ENCODE measurements at regions not wholly inside any gene's neighbourhood (a gene's known extent, or its start where the extent isn't known, plus 50 kb on each side); places are given as distances from the start of the nearest gene placed in this dataset.

DNA sequence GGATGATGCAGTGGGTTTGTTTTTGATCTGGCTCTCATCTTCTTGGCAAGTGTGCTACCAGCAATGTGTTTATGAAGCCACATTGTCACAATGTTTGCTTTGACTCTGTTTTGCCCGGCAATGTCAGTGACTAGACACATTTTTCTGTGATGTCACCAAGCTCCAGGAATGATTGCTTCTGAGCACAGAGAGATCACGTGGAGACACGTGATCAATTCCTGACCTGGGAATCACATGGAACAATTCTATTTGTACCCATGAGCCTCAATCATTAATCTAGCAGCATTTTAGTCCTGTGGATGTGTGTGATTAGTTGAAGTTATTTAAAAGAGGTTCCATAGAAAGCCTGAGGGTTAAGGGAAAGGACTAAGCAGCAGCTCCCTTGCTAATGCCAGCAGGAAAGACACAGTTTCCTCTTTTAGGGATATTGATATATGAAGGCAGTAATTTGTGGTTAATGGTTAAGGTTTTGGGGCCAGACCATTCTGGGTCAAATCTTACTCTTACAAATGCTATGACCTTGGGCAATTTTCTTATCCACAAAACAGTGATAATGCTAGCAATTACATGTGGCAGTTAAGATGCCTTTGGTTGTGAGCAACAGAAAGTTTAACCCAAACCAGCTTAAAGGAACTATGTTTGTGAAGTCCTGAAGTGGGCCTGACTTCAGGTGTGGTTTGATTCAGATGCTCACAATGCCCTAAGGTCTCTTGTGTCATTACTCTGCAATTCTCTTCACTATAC, 59.0 kb downstream of the FASLG start:
- intact Hi-C loops (cut with micrococcal nuclease), result loop anchor here (2.0 kb wide), 1 partner anchor 109 kb away; no protein-coding TSS in a partner anchor
- Histone ChIP-seq H3K9me3 (replicated peaks) (no peaks in the 10 kb centered on the region), H3K27me3 (ENCODE audit: low read depth) (no peaks in the 10 kb centered on the region), H3K27ac (replicated peaks) (no peak overlapping the region), H3K4me3 (no peak overlapping the region), H3K4me1 (no peaks in the 10 kb centered on the region), H3K36me3 (no peaks in the 10 kb centered on the region)
- DNase-seq, result no peak
- TF ChIP-seq, protein P1, sequence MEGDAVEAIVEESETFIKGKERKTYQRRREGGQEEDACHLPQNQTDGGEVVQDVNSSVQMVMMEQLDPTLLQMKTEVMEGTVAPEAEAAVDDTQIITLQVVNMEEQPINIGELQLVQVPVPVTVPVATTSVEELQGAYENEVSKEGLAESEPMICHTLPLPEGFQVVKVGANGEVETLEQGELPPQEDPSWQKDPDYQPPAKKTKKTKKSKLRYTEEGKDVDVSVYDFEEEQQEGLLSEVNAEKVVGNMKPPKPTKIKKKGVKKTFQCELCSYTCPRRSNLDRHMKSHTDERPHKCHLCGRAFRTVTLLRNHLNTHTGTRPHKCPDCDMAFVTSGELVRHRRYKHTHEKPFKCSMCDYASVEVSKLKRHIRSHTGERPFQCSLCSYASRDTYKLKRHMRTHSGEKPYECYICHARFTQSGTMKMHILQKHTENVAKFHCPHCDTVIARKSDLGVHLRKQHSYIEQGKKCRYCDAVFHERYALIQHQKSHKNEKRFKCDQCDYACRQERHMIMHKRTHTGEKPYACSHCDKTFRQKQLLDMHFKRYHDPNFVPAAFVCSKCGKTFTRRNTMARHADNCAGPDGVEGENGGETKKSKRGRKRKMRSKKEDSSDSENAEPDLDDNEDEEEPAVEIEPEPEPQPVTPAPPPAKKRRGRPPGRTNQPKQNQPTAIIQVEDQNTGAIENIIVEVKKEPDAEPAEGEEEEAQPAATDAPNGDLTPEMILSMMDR (IDR thresholded peaks at IDR 0.05; ENCODE audit: borderline replicate concordance), result no peak

DNA sequence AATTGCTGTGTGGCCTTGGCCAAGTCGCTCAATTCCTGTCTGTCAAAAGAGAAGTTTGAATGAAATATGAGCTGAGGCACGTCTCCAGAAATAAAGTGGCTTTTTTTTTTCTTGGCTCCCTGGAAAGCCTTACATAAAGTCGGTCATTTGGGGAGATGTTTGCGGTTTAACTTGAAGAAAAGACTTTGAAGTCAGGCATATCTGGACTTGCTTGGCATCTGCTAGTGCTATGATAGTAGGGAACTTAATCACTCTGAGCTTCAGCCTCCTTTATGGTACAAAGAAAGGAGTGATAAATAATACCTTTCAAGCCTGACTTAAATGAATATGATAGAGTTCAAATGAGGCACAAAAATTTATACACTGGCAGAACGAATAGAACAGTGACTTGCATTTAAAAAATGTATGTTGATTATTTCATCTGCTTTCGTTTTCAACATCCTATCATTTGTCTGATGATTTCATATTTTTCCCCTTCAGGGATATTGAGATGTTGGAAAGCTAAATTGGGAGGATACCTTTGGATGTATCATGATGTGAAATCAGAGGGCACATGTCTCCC, 60.2 kb downstream of the FASLG start:
- intact Hi-C loops (cut with micrococcal nuclease), result loop anchor here (2.0 kb wide), 1 partner anchor 110 kb away; no protein-coding TSS in a partner anchor
- H3K27ac ChIP-seq (replicated peaks), result no peak overlapping the region
- no peaks in the 10 kb centered on the region for H3K27me3 ChIP-seq (ENCODE audit: low read depth)
- no peaks in the 10 kb centered on the region for H3K9me3 ChIP-seq (replicated peaks)
- H3K4me1 ChIP-seq, result no peaks in the 10 kb centered on the region
- H3K4me3 ChIP-seq, result no peak overlapping the region
- no peaks in the 10 kb centered on the region for H3K36me3 ChIP-seq
- TF ChIP-seq, protein P1 (IDR thresholded peaks at IDR 0.05; ENCODE audit: borderline replicate concordance), result no peak
- DNase-seq, result no peak

DNA sequence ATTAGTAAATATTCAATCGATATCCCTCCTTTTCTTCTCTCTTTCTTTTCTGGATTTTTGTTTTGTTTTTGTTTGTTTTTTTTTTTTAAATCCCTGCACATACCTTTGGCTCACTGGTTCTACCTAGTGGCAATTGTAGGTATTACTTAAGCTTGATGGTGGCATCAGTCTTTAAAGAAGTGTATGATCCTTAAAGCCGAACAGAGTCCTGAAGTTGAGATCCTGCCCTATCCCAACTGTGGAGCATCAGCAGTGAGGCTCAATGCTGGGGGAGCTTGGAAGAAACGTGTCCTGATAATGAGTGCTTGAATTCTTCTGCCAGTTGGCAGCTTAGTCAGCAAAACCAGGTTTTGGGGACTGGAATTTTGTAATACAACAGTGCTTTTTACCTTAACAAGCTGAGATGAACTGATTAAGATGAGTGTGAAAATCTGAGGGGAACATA, 60.8 kb downstream of the FASLG start:
- Histone ChIP-seq H3K9me3 (replicated peaks) (no peaks in the 10 kb centered on the region), H3K27ac (replicated peaks) (no peak overlapping the region), H3K27me3 (ENCODE audit: low read depth) (no peaks in the 10 kb centered on the region), H3K36me3 (no peaks in the 10 kb centered on the region), H3K4me3 (no peak overlapping the region), H3K4me1 (no peaks in the 10 kb centered on the region)
- intact Hi-C loops (cut with micrococcal nuclease), result loop anchor here (2.0 kb wide), 1 partner anchor 111 kb away; no protein-coding TSS in a partner anchor
- DNase-seq, result no peak
- TF ChIP-seq, protein P1 (IDR thresholded peaks at IDR 0.05; ENCODE audit: borderline replicate concordance), result peak; percentile 79

DNA sequence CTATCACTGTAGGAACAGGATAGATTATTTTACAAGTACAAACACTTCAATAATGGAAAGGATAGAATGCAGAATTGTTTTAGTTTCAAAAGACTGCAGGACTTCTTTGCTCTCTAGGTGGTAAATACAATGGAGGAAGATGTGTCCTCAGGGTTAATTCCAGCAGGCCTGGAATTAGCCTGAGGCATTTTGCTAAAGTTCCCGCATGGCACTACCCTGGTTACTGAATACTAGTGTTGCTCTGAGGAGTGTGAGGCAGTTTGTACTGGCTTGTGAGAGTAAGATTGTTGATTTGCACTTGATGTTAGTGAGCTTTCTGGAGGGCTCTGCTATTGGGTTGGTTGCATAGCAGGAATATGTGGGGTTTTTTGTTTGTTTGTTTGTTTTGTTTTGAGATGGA, 61.4 kb downstream of the FASLG start:
- no peaks in the 10 kb centered on the region for H3K4me1 ChIP-seq
- intact Hi-C loops (cut with micrococcal nuclease), result no loop called here
- H3K4me3 ChIP-seq, result no peak overlapping the region
- no peaks in the 10 kb centered on the region for H3K27me3 ChIP-seq (ENCODE audit: low read depth)
- DNase-seq, result no peak
- no peak overlapping the region for H3K27ac ChIP-seq (replicated peaks)
- no peaks in the 10 kb centered on the region for H3K36me3 ChIP-seq
- TF ChIP-seq, protein P1 (IDR thresholded peaks at IDR 0.05; ENCODE audit: borderline replicate concordance), result no peak
- H3K9me3 ChIP-seq (replicated peaks), result no peaks in the 10 kb centered on the region

DNA sequence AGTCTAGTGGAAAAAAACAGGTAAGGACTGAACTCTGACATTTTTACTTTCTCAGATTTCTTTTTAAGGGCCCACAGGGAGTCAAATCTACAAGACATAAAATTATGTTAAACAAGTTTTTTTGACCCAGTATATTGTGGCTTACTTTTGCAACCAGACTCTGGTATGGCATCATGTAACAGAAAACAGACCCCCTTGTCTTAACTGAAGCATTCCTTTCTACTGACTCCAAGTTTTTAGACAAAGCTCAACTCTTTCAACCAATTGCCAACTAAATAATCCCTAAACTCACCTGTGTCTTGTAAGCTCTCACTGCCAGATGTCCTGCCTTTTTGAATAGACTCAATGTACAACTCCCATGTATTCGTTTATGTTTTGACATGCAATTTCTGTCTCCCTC, 64.3 kb downstream of the FASLG start:
- no peaks in the 10 kb centered on the region for H3K4me1 ChIP-seq
- TF ChIP-seq, protein P1 (IDR thresholded peaks at IDR 0.05; ENCODE audit: borderline replicate concordance), result no peak
- H3K36me3 ChIP-seq, result no peaks in the 10 kb centered on the region
- H3K27me3 ChIP-seq (ENCODE audit: low read depth), result no peaks in the 10 kb centered on the region
- no peak for DNase-seq
- H3K27ac ChIP-seq (replicated peaks), result no peak overlapping the region
- peaks cover 1% of the 10 kb centered on the region for H3K9me3 ChIP-seq (replicated peaks)
- no peak overlapping the region for H3K4me3 ChIP-seq
- intact Hi-C loops (cut with micrococcal nuclease), result no loop called here

Data from left ventricle myocardium inferior (tissue), 1 donor.